H54 (cell line): ENCODE measurements at regions not wholly inside any gene's neighbourhood (a gene's known extent, or its start where the extent isn't known, plus 50 kb on each side); places are given as distances from the start of the nearest gene placed in this dataset.
"Not testable (repeated sequence)": the region's sequence is repeated elsewhere in the genome, so short reads cannot be mapped to it uniquely, and the experiment has no call there.

Experiments used
- DNase-seq: peaks from one replicate; pipeline ENCODE4 v3.0.0; 2011; ENCODE audit warnings: low spot score, mixed read lengths; ENCODE audit not compliant: insufficient read length
- FAIRE-seq: peaks from 3 replicates; lab custom pipeline; 2011; peaks lifted over from hg19 to GRCh38; lab: Jason Lieb, UNC
- POLR2A ChIP-seq: IDR thresholded peaks from 2 replicates; pipeline ENCODE4 v1.6.1; 2011; ENCODE audit warnings: low read depth, mild to moderate bottlenecking, low read length

DNA sequence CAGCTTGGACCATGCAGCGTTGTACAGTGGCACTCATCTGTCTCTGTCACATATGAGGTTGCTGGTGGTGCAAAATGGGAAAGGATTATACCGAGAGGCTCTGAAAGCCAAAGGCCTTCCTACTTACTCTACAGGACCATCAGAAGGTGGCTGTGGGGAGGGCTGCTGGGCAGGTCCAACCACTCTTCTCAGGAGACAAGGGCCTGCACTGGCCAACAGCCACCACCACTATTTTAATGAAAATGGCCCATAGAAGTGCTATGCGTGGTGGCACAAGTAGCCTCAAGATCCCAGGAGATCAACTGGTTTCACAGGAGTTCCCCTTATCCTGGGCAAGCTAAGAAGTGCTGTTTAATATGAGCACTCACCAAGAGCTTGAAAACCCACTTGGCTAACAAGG is 52.3 kb downstream of the MRPL57 start:
- no peak for FAIRE-seq
- no peak for DNase-seq
- TF ChIP-seq POLR2A: no peak

DNA sequence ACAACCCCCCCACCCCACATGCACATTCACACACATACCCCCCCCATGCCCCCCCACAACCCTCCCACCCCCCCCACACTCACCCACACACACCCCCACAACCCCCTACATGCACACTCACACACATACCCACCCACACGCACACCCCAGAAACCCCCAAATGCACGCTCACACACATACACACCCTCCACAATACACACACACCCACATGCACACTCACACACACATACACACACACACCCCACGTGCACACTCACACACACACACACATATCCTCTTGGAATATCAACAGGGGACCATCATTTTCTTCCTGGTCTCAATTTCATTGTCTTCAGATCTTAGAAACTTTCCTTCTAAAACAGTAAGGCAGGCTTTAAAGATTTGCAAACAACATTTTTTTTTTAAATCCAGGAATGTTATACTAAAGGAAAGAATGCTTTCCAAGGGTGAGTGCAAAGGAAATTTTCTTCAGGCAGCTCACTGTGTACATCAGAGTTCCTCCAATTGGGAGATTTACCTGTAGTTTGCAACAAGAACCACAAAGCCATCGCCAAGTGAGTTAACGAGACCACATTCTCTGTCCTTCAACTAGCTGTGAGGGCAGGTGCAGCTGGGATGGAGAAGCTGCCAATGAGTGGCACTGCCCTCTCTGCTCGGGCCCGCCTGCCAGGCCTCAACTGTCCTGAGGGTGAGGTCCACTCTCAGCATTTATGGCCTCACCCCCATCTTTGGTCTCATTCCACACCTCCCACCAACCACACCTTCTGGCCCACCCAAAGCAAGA is 53.0 kb downstream of the MRPL57 start:
- no peak for DNase-seq

DNA sequence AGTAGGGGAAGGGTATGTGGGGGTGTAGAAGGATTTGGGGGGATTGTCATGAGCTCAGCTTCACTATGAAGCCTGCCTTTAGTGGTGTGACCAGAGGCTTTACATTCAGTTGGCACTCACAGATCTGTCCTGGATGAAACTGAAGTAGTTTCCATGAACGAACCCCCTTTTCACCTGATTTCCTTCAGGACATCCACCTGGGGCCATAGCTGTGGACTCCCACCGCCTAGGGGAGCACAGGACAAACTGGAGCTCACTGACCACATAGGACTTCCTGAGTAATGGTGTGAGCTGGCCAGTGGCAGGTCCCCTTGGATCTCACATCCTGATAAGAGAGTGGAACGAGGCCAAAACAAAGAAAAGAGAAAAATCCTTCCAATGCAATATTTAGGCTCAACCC is 54.1 kb downstream of the MRPL57 start:
- FAIRE-seq: no peak
- no peak for DNase-seq

More for the DNA sequence above, 53.0 kb downstream of the MRPL57 start:
- FAIRE-seq: no peak
- no peak for TF ChIP-seq POLR2A

DNA sequence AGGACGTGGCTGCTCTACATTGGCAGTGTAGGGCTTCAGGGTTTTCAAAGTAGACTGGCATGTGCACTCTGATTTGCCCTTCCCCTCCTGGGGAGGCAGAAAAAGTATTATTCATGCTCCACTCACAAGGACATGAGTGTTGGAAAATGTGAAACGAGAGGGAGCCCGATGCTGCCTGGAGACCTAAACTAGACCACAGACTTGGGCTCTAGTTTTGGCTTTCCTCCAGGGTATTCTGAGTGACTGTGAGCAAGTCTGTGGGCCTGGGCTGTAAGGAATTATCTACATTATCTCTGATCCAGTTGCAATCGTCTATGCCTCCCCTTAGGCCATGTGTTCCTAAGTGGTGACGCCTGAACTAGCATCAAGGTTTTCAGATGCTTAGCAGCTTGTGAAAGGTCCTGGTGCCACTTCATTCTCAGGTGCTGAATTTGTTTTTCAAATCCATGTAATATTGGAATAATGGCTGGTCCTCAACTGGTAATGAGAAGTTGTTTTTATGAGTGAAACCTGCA is 55.0 kb downstream of the MRPL57 start:
- DNase-seq: no peak
- no peak for TF ChIP-seq POLR2A
- no peak for FAIRE-seq

More for the DNA sequence above, 54.1 kb downstream of the MRPL57 start:
- TF ChIP-seq POLR2A: no peak

GRCh38 chr13:21232196-21232595 is 55.7 kb downstream of the MRPL57 start:
- DNase-seq (no peak), FAIRE-seq (no peak)
- TF ChIP-seq POLR2A: no peak

DNA sequence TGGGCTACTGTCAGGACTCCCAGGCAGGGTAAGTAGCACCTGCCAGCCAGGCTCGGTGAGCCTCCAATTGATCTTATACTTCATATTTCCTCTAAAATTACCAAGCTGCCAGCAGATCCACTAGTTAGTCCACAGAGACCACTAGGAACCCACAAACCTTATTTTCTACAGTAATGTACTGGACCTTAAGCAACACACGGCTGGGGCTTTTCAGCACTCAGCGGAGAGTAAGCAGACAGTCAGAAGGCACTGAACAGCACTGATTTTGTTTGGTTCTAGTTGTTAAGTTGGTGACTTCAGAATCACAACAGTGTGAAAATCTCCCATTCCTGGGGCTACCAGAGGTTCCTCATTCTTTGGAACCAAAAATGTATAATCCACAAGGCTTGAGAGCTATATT is 56.1 kb downstream of the MRPL57 start:
- FAIRE-seq (no peak), DNase-seq (no peak)
- no peak for TF ChIP-seq POLR2A

DNA sequence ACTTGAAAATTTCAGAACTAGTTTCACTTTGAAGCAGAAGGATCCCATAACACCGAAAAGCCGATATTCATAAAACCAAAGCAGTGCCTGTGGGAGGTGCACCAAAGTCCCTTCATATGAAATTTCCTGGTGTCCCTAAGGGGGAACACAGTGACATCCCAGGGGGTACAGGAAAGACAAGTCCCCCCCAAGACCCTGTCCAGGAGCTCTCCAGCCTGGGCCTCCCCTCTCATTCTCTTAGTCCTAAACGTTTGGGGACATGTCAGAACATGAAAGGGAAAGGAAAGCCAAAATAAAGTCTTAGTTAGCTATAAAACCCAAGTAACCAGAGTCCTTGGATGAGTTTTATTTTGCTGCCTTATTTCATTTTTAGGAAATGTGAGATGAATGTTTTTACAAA is 56.6 kb downstream of the MRPL57 start:
- DNase-seq: no peak
- no peak for TF ChIP-seq POLR2A
- FAIRE-seq: no peak

DNA sequence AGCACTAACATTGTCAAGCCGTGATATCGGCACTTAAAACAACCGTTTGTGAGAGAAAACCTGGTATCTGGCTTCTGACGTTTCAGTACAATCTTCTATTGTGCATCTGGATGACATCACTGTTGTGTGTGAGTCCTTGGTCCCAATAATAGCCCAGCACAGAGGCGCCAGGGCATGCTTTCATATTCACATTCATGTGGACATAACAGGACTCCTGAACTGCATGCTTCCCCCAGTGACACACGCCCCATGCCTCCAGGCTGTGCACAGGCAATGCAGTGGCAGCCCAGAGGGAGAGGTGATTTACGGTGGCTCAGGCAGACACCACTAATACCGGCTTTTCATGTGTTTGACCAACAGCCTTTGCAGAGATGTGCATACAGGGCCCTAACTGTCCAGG is 58.1 kb downstream of the MRPL57 start:
- no peak for TF ChIP-seq POLR2A
- FAIRE-seq: no peak
- no peak for DNase-seq

- FAIRE-seq (no peak), DNase-seq (no peak)
- TF ChIP-seq POLR2A: no peak
Observed at GRCh38 chr13:21235174-21235573, 58.7 kb downstream of the MRPL57 start.

DNA sequence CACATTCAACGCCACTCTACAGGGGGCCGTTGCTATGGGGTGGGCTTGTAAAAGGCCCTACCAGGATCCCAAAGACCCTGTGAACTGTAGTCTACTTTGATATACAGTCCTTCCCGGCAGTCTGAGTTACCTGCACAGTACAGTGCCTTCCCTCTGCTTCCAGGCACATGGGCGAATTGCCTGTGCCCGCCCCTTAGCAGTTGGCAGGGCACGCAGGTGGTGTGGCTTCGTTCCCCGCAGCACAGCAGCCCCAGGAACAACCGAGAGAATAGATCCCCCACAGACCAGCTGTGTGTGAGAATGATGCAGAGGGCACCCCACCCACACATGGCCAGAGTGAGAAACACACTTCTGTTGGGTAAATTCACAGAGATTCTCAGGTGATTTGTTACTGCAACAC is 60.6 kb downstream of the MRPL57 start:
- no peak for TF ChIP-seq POLR2A
- FAIRE-seq (no peak), DNase-seq (no peak)

DNA sequence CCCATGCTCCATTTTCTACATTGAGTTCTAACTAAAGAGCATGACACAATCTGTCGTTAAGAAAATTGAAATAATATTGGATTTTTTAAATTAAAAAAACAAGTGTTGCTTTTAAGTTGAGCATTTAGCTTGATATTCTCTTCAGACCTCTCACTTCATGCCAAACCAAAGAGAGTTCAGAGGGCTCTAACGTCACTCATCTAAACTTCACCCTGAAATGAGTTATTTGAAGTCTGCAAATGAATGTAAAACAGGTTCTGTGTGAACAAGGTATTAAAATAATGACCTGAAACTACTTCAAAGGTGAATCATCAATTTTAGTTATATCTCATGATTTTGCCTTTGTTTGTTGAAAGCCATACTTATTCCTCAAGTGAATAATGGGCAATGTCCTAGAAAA is 61.8 kb downstream of the MRPL57 start:
- TF ChIP-seq POLR2A: no peak
- no peak for DNase-seq
- no peak for FAIRE-seq

DNA sequence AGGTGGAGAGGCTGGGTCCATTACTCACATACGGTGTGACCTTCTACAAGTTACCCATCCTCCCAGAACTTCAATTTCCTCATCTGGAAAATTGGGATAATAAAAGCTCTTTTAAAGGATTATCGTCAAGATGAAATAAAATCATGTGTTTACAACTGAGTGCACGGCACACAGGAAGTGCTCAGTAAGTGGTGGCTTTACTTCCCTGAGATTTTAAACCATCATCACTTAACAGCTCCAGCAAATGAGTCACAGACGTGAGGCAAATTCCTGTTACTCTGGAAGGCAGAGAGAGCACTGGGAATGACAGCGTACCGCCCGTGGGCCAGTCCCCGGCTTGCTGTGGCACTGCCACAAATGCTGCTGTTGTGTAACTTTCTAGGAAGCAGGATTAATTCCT is 64.1 kb downstream of the MRPL57 start:
- no peak for DNase-seq
- no peak for FAIRE-seq
- TF ChIP-seq POLR2A: no peak

GRCh38 chr13:21242236-21242635 is 65.8 kb downstream of the MRPL57 start:
- DNase-seq (no peak), FAIRE-seq (no peak)
- no peak for TF ChIP-seq POLR2A

DNA sequence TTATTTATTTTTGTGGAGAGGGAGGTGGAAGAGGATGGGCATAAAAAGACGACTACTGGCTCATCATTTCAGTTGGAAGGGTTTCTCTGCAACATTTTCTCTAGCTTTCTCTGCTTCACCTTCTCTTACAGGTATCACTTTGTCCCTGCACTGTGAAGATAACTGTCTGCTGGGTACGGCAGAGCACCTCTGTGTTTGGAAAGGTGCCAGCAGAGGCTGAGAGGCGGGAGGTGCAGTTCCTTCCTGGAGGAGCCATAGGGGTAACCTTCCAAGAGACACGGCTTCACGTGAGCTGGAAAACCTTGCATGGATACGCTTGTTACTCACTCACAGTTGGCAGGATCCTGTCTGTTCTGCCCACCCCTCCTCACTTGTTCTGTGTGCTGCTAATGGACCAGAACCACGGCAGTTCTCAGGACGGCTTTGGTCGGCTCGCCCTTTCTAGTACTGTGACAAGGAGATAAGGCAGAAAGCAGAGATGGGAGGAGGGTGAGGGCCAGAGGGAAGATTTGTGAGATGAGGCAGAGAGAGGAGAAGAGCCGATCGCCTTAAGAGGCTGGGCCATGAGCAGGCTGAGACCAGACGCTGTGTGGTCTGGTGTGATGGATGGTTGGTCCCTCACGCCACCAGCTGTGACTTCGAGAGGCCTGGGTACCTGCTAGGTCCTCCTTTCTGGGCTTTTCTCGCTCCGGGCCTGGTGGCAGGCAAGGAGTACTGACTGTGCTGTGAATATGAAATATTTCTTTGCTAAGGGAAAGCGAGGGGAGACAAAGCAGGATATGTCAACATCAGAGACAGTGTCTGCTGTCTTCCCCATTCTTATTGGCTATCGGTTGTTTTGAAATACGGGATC is 66.8 kb downstream of the MRPL57 start:
- no peak for DNase-seq
- no peak for TF ChIP-seq POLR2A

GRCh38 chr13:21243898-21244184 is 67.4 kb downstream of the MRPL57 start:
- not testable (repeated sequence) for DNase-seq, FAIRE-seq

More for the DNA sequence above, 66.8 kb downstream of the MRPL57 start:
- FAIRE-seq: no peak
